ENCODE measurements at regions not wholly inside any gene's neighbourhood (a gene's known extent, or its start where the extent isn't known, plus 50 kb on each side); places are given as distances from the start of the nearest gene placed in this dataset.
A peak's percentile ranks its signal among the peaks of the same experiment; 100 is the strongest.

DNA sequence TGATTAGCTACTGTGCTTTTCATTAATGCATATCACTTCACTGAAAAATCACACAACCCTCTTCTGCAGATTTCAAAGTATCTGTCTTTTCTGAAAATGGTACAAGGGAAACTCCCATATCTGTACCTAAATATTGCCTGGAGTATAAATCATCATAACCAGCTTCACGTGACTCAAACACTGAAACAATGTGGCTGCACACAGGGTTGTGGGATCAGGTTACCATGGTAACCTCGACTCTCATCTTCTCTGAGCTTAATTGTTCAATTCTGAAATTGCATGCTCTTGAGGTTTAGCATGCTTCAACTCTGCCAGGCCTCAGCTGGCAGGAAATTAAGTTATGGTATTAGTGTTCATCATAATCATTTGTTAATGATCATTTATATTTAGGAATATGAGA, 77.5 kb upstream of the CPSF6 start (continued):
- TF ChIP-seq, protein P1, sequence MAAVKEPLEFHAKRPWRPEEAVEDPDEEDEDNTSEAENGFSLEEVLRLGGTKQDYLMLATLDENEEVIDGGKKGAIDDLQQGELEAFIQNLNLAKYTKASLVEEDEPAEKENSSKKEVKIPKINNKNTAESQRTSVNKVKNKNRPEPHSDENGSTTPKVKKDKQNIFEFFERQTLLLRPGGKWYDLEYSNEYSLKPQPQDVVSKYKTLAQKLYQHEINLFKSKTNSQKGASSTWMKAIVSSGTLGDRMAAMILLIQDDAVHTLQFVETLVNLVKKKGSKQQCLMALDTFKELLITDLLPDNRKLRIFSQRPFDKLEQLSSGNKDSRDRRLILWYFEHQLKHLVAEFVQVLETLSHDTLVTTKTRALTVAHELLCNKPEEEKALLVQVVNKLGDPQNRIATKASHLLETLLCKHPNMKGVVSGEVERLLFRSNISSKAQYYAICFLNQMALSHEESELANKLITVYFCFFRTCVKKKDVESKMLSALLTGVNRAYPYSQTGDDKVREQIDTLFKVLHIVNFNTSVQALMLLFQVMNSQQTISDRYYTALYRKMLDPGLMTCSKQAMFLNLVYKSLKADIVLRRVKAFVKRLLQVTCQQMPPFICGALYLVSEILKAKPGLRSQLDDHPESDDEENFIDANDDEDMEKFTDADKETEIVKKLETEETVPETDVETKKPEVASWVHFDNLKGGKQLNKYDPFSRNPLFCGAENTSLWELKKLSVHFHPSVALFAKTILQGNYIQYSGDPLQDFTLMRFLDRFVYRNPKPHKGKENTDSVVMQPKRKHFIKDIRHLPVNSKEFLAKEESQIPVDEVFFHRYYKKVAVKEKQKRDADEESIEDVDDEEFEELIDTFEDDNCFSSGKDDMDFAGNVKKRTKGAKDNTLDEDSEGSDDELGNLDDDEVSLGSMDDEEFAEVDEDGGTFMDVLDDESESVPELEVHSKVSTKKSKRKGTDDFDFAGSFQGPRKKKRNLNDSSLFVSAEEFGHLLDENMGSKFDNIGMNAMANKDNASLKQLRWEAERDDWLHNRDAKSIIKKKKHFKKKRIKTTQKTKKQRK (IDR thresholded peaks at IDR 0.05; ENCODE audit: low read depth, low read length), result no peak
- TF ChIP-seq RAD21 (IDR thresholded peaks at IDR 0.05; ENCODE audit: insufficient read depth, low read depth, low read length), result no peak
- TF ChIP-seq CHD2 (IDR thresholded peaks at IDR 0.05; ENCODE audit: borderline replicate concordance, low read depth, low read length), result no peak
- TF ChIP-seq ATF2 (IDR thresholded peaks at IDR 0.05; ENCODE audit: low read length), result no peak
- TF ChIP-seq CBX3 (IDR thresholded peaks at IDR 0.05; ENCODE audit: borderline replicate concordance, low read depth), result no peak
- no peak for TF ChIP-seq TCF7 (IDR thresholded peaks at IDR 0.05; ENCODE audit: borderline replicate concordance)
- no peak for TF ChIP-seq POLR2AphosphoS2 (IDR thresholded peaks at IDR 0.05; ENCODE audit: low read depth, low read length)
- no peak for TF ChIP-seq E2F4 (IDR thresholded peaks at IDR 0.05; ENCODE audit: low read depth, low read length)
- no peak for TF ChIP-seq KDM1A (IDR thresholded peaks at IDR 0.05; ENCODE audit: borderline replicate concordance)
- no peak for TF ChIP-seq CHD4 (IDR thresholded peaks at IDR 0.05)
- no peak for TF ChIP-seq NR2C1 (IDR thresholded peaks at IDR 0.05)
- no peak for TF ChIP-seq KLF5 (IDR thresholded peaks at IDR 0.05; ENCODE audit: partially characterized antibody)
- TF ChIP-seq, protein P2, sequence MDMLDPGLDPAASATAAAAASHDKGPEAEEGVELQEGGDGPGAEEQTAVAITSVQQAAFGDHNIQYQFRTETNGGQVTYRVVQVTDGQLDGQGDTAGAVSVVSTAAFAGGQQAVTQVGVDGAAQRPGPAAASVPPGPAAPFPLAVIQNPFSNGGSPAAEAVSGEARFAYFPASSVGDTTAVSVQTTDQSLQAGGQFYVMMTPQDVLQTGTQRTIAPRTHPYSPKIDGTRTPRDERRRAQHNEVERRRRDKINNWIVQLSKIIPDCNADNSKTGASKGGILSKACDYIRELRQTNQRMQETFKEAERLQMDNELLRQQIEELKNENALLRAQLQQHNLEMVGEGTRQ (IDR thresholded peaks at IDR 0.05; ENCODE audit: borderline replicate concordance, low read depth, low read length), result peak; percentile 86
- peak; percentile 68 for TF ChIP-seq MTA2 (IDR thresholded peaks at IDR 0.05; ENCODE audit: low read depth)
- no peak for TF ChIP-seq ZNF592 (IDR thresholded peaks at IDR 0.05)
- TF ChIP-seq STAT1 (conservative IDR thresholded peaks at IDR 0.05), result no peak
- no peak for TF ChIP-seq EZH2 (IDR thresholded peaks at IDR 0.05; ENCODE audit: borderline replicate concordance, control insufficient read depth, low read depth, low read length)
- peak; percentile 44; the same call in 1 of the 2 replicates for TF ChIP-seq ATF7 (IDR thresholded peaks at IDR 0.05; ENCODE audit: low read depth)
- no peak for TF ChIP-seq ASH2L (IDR thresholded peaks at IDR 0.05; ENCODE audit: borderline replicate concordance, low read depth)
- no peak for TF ChIP-seq EED (IDR thresholded peaks at IDR 0.05; ENCODE audit: low read depth)
- TF ChIP-seq ZSCAN29 (IDR thresholded peaks at IDR 0.05), result no peak
- TF ChIP-seq SMC3 (IDR thresholded peaks at IDR 0.05; ENCODE audit: borderline replicate concordance, low read length), result no peak
